ENCODE measurements at regions not wholly inside any gene's neighbourhood (a gene's known extent, or its start where the extent isn't known, plus 50 kb on each side); places are given as distances from the start of the nearest gene placed in this dataset.

GRCh38 chr7:91628742-91629141 is 251.8 kb downstream of the MTERF1 start:
- ATAC-seq (no peak), FAIRE-seq (no peak), DNase-seq (ENCODE audit: low spot score) (no peak)
- no peak overlapping the region for H3K27ac ChIP-seq (ENCODE audit: extremely low read length, insufficient read depth, low read length)
- H3K9ac ChIP-seq (ENCODE audit: insufficient read depth, low read depth, low read length): no peak overlapping the region
- no peaks in the 10 kb centered on the region for H3K36me3 ChIP-seq (replicated peaks in 1 of 2; ENCODE audit: control insufficient read depth in 1 of 2, insufficient read depth in 2 of 2, low read length in 2 of 2)
- no peaks in the 10 kb centered on the region for H3K79me2 ChIP-seq (ENCODE audit: insufficient read depth, low read length)
- POLR2A ChIA-PET: no interaction called here
- H3K4me2 ChIP-seq (ENCODE audit: low read depth, low read length): no peak overlapping the region
- no peaks in the 10 kb centered on the region for H3K4me1 ChIP-seq (ENCODE audit: insufficient read depth, low read length)
- no peak overlapping the region for H2AFZ ChIP-seq (ENCODE audit: low read length)
- CTCF ChIA-PET (ENCODE audit: low intra/inter-chr PET ratio, low total read pairs): no interaction called here
- no peak for TF ChIP-seq ZNF503 (CRISPR knock-in tag; IDR thresholded peaks at IDR 0.05)
- no peak for TF ChIP-seq ZFP37 (CRISPR knock-in tag; IDR thresholded peaks at IDR 0.05; ENCODE audit: borderline replicate concordance)
- no peak for TF ChIP-seq RFXANK (CRISPR knock-in tag; IDR thresholded peaks at IDR 0.05)
- no peak for TF ChIP-seq RFXAP (CRISPR knock-in tag; IDR thresholded peaks at IDR 0.05; ENCODE audit: borderline replicate concordance)
- no peak for TF ChIP-seq ZSCAN29 (CRISPR knock-in tag; conservative IDR thresholded peaks at IDR 0.05)
- no peak for TF ChIP-seq PRPF4 (IDR thresholded peaks at IDR 0.05; ENCODE audit: low read depth, low read length, poor library complexity, severe bottlenecking)
- TF ChIP-seq HOXD1 (CRISPR knock-in tag; IDR thresholded peaks at IDR 0.05): no peak
- no peaks in the 10 kb centered on the region for H3K27me3 ChIP-seq (ENCODE audit: control insufficient read depth in 1 of 2, insufficient read depth in 2 of 2, low read length in 2 of 2)
- no TSS peak for BruUV-seq (replicated peaks)
- 32% methylated on average over 5 of the region's 5 CpGs for WGBS (ENCODE audit: low lambda C conversion rate)
- intact Hi-C loops (cut with micrococcal nuclease; ENCODE audit: unreplicated experiment): no loop called here
- in situ Hi-C loops (cut with HindIII; ENCODE audit: extremely low pct_ligation_motif_present, low pct_unique_long_range_greater_than_20kb): no loop called here
- no peaks in the 10 kb centered on the region for H3K9me3 ChIP-seq (ENCODE audit: low read length)
- no peaks in the 10 kb centered on the region for H4K20me1 ChIP-seq (ENCODE audit: insufficient read depth, low read length)
- no peak overlapping the region for H3K4me3 ChIP-seq (replicated peaks in 1 of 3; ENCODE audit: insufficient read depth in 1 of 3, low read depth in 2 of 3, low read length in 3 of 3)

Data from HepG2 (cell line).